CD4-positive, alpha-beta memory T cell (primary cell): ENCODE measurements at regions not wholly inside any gene's neighbourhood (a gene's known extent, or its start where the extent isn't known, plus 50 kb on each side); places are given as distances from the start of the nearest gene placed in this dataset.
A peak's percentile ranks its signal among the peaks of the same experiment; 100 is the strongest.

Source experiments
- CTCF ChIA-PET: fragments of 350-600 bp; sonication (Branson Sonifier 250); formaldehyde crosslinking; loops from one replicate; lab custom pipeline; 2021; ENCODE audit warnings: inconsistent platforms; ENCODE audit not compliant: partially characterized antibody; lab: Charles Lee
- POLR2A ChIA-PET: fragments of 350-600 bp; sonication (Branson Sonifier 250); formaldehyde crosslinking; loops from one replicate; lab custom pipeline; 2021; ENCODE audit not compliant: partially characterized antibody; lab: Charles Lee
- DNase-seq, 5 donors: peaks; one replicate each; pipeline versions ENCODE4 v3.0.0 to v3.0.0-alpha.2; 2020 to 2022; ENCODE audit warnings: mixed read lengths in 1 of 5
- H3K27ac ChIP-seq: one replicate; pipeline ENCODE4 v1.7.0; 2013; ENCODE audit warnings: low read depth, low read length
- H3K27me3 ChIP-seq: 2 replicates; pipeline ENCODE4 v1.7.0; 2013; ENCODE audit warnings: mild to moderate bottlenecking, low read length, moderate library complexity; ENCODE audit not compliant: insufficient read depth
- H3K36me3 ChIP-seq: 2 replicates; pipeline ENCODE4 v1.7.0; 2013; ENCODE audit warnings: mild to moderate bottlenecking, low read length, moderate library complexity; ENCODE audit not compliant: insufficient read depth
- H3K4me1 ChIP-seq: 2 replicates; pipeline ENCODE4 v1.7.0; 2013; ENCODE audit warnings: mild to moderate bottlenecking, low read length, moderate library complexity; ENCODE audit not compliant: insufficient read depth
- H3K4me3 ChIP-seq, 2 donors: one replicate each; pipeline ENCODE4 v1.7.0; 2013; ENCODE audit warnings: low read length in 2 of 2, mild to moderate bottlenecking in 1 of 2
- H3K9me3 ChIP-seq, 2 donors: one replicate each; pipeline ENCODE4 v1.7.0; 2013; ENCODE audit warnings: low read length in 2 of 2, control low read depth in 1 of 2; ENCODE audit not compliant: control insufficient read depth in 1 of 2
- H3K27ac Mint-ChIP-seq, 7 donors: one replicate each; pipeline ENCODE4 v1.8.0; 2020 to 2021; ENCODE audit warnings: mixed read lengths in 7 of 7, mild to moderate bottlenecking in 6 of 7, inconsistent platforms in 3 of 7, moderate library complexity in 3 of 7
- H3K27me3 Mint-ChIP-seq, 2 donors: one replicate each; pipeline ENCODE4 v1.8.0; 2020 to 2021; ENCODE audit warnings: mixed read lengths in 2 of 2
- H3K36me3 Mint-ChIP-seq, 2 donors: one replicate each; pipeline ENCODE4 v1.8.0; 2020 to 2021; ENCODE audit warnings: mixed read lengths in 2 of 2, inconsistent platforms in 1 of 2, mild to moderate bottlenecking in 1 of 2
- H3K4me1 Mint-ChIP-seq, 4 donors: one replicate each; pipeline ENCODE4 v1.8.0; 2020 to 2021; ENCODE audit warnings: mixed read lengths in 4 of 4, mild to moderate bottlenecking in 1 of 4
- H3K4me3 Mint-ChIP-seq, 8 donors: one replicate each; pipeline ENCODE4 v1.8.0; 2020 to 2021; ENCODE audit warnings: mixed read lengths in 8 of 8, mild to moderate bottlenecking in 7 of 8, moderate library complexity in 6 of 8, inconsistent platforms in 3 of 8
- H3K9me3 Mint-ChIP-seq, 8 donors: one replicate each; pipeline ENCODE4 v1.8.0; 2020 to 2021; ENCODE audit warnings: mixed read lengths in 8 of 8, mild to moderate bottlenecking in 5 of 8, inconsistent platforms in 3 of 8, moderate library complexity in 1 of 8
- intact Hi-C: fragments of 100-400 bp; cut with micrococcal nuclease; formaldehyde crosslinking; loops from one replicate; pipeline ENCODE4 v1.15.1; 2023

DNA sequence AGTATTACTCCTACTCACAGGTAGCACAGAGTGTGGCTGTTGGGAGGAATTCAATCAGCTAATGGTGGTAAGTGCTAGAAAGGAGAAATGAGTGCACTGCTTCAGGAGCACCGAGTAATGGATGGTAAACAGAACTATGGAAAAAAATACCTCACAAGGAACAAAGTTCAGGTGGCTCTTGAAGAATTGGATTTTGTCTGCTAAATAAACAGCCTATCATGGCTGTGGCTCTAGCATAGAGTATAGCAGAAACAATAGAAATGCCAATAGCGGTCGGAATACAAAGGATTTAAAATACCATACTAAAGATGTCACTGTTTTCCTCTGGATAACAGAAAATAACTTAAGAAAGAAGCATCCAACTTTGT lies 482.5 kb downstream of the NUP35 start:
- no peak overlapping the region for H3K4me3 Mint-ChIP-seq
- intact Hi-C loops: no loop called here

DNA sequence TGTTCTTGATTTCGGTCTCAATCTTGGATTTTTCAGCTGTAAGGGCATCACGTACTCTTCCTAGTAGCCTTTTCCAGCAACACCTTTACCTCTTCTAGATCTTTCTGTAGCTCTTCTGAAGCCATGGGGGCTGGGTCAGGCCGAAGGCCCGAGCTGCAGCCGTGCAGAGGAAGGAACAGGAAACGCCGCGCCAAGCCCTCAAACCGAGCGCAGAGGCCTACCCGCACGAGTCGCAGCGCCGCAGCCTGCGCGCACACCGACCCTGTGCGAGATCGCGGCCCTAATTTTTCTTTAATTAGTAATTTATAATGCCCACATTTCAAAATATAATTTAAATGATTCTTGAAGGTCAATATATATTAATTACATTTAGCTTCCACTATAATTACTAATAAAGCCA lies 483.8 kb downstream of the NUP35 start:
- DNase-seq: no peak
- Mint-ChIP-seq H3K27ac (no peak overlapping the region), H3K36me3 (no peaks in the 10 kb centered on the region), H3K4me1 (no peaks in the 10 kb centered on the region), H3K9me3 (peaks cover 0 to 8% (median 3%) of the 10 kb centered on the region in 8 donors), H3K4me3 (no peak overlapping the region), H3K27me3 (no peaks in the 10 kb centered on the region)
- CTCF ChIA-PET: no interaction called here
- H3K27ac ChIP-seq: no peak overlapping the region
- H3K4me3 ChIP-seq: no peak overlapping the region
- no peaks in the 10 kb centered on the region for H3K4me1 ChIP-seq
- intact Hi-C loops: no loop called here
- H3K9me3 ChIP-seq: no peaks in the 10 kb centered on the region
- H3K27me3 ChIP-seq: no peaks in the 10 kb centered on the region
- H3K36me3 ChIP-seq: no peaks in the 10 kb centered on the region
- POLR2A ChIA-PET: no interaction called here

More for the DNA sequence above, 482.5 kb downstream of the NUP35 start:
- Histone ChIP-seq H3K9me3 (no peaks in the 10 kb centered on the region), H3K36me3 (no peaks in the 10 kb centered on the region), H3K4me1 (no peaks in the 10 kb centered on the region), H3K27ac (no peak overlapping the region), H3K27me3 (no peaks in the 10 kb centered on the region), H3K4me3 (no peak overlapping the region)
- Mint-ChIP-seq H3K4me1 (no peaks in the 10 kb centered on the region), H3K27me3 (no peaks in the 10 kb centered on the region), H3K9me3 (peaks cover 0 to 8% (median 2%) of the 10 kb centered on the region in 8 donors), H3K36me3 (no peaks in the 10 kb centered on the region), H3K27ac (no peak overlapping the region)
- no peak for DNase-seq
- CTCF ChIA-PET: no interaction called here
- POLR2A ChIA-PET: no interaction called here

DNA sequence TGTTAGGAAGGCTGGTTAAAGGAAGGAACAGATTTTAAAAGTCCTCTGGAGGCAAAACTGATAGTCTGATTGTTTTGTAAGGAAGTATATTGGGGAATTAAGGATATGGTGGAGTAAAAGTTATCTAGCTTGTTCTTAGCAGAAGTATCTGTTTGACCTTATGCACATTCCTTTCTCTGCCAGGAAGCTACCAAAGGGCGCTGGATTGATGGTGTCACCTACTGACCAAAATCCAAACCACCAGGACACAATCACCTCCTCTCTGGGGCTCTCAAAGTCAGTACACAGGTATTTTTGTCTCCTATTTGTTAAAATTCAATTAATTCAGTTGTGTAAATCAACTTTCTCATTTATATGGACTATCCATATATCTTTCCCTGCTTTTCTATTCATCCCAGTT lies 484.5 kb downstream of the NUP35 start:
- H3K4me1 ChIP-seq: no peaks in the 10 kb centered on the region
- peak overlapping the region in 1 of 7 donors; percentile 21 for H3K27ac Mint-ChIP-seq
- H3K4me3 Mint-ChIP-seq: no peak overlapping the region
- H3K36me3 Mint-ChIP-seq: no peaks in the 10 kb centered on the region
- peaks cover 0 to 11% (median 3%) of the 10 kb centered on the region in 8 donors for H3K9me3 Mint-ChIP-seq
- H3K27ac ChIP-seq: no peak overlapping the region
- CTCF ChIA-PET: no interaction called here
- POLR2A ChIA-PET: no interaction called here
- no peak for DNase-seq
- no peaks in the 10 kb centered on the region for H3K36me3 ChIP-seq
- no peaks in the 10 kb centered on the region for H3K27me3 Mint-ChIP-seq
- no peaks in the 10 kb centered on the region for H3K27me3 ChIP-seq
- peaks cover 0 to 3% of the 10 kb centered on the region in 2 donors for H3K9me3 ChIP-seq
- no peaks in the 10 kb centered on the region for H3K4me1 Mint-ChIP-seq
- intact Hi-C loops: no loop called here
- H3K4me3 ChIP-seq: no peak overlapping the region

DNA sequence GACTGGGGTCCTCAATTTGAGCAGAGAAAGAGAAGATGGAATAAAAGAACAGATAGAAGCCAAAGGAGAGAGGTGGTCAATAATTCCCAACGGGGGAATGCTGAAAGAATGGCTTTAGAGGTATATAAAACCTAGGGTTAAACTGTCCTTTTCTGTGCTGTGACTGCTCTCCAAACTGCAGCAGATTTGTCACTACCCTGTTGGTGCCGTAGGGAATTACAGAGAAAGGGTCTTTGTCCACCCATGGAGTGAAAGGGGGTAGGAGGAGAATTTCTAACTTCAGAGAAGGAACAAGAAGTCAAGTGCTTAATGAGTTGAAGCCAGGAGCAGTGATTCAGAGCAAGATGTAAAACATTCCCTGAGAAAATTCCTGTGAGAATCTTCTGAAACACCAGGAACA lies 486.5 kb downstream of the NUP35 start:
- Mint-ChIP-seq H3K27me3 (no peaks in the 10 kb centered on the region), H3K4me1 (no peaks in the 10 kb centered on the region), H3K27ac (no peak overlapping the region), H3K36me3 (no peaks in the 10 kb centered on the region), H3K9me3 (peaks cover 0 to 9% (median 2%) of the 10 kb centered on the region in 8 donors), H3K4me3 (no peak overlapping the region)
- no peaks in the 10 kb centered on the region for H3K4me1 ChIP-seq
- no peak overlapping the region for H3K27ac ChIP-seq
- peaks cover 0 to 5% of the 10 kb centered on the region in 2 donors for H3K9me3 ChIP-seq
- no peak for DNase-seq
- H3K4me3 ChIP-seq: no peak overlapping the region
- no peaks in the 10 kb centered on the region for H3K36me3 ChIP-seq
- no peaks in the 10 kb centered on the region for H3K27me3 ChIP-seq
- intact Hi-C loops: no loop called here
- ChIA-PET CTCF (no interaction called here), POLR2A (no interaction called here)

GRCh38 chr2:183614799-183615435 lies 490.7 kb downstream of the NUP35 start:
- Histone ChIP-seq H3K4me3 (no peak overlapping the region), H3K4me1 (no peaks in the 10 kb centered on the region), H3K27me3 (no peaks in the 10 kb centered on the region), H3K36me3 (no peaks in the 10 kb centered on the region), H3K9me3 (peaks cover 0 to 5% of the 10 kb centered on the region in 2 donors), H3K27ac (no peak overlapping the region)
- intact Hi-C loops: no loop called here
- no peak for DNase-seq
- H3K27me3 Mint-ChIP-seq: no peaks in the 10 kb centered on the region
- no peak overlapping the region for H3K4me3 Mint-ChIP-seq
- no peak overlapping the region for H3K27ac Mint-ChIP-seq
- ChIA-PET POLR2A (no interaction called here), CTCF (no interaction called here)
- no peaks in the 10 kb centered on the region for H3K36me3 Mint-ChIP-seq
- H3K4me1 Mint-ChIP-seq: no peaks in the 10 kb centered on the region
- peaks cover 2 to 24% (median 12%) of the 10 kb centered on the region in 8 donors for H3K9me3 Mint-ChIP-seq

GRCh38 chr2:183623227-183623626 lies 499.0 kb downstream of the NUP35 start:
- Histone ChIP-seq H3K27me3 (no peaks in the 10 kb centered on the region), H3K4me3 (no peak overlapping the region), H3K9me3 (no peaks in the 10 kb centered on the region), H3K4me1 (no peaks in the 10 kb centered on the region), H3K27ac (no peak overlapping the region), H3K36me3 (no peaks in the 10 kb centered on the region)
- ChIA-PET CTCF (interaction anchor here (0.9 kb wide), 1 partner anchor 10 kb away, joined by 3 read pairs; no protein-coding TSS in a partner anchor), POLR2A (no interaction called here)
- Mint-ChIP-seq H3K4me3 (no peak overlapping the region), H3K36me3 (no peaks in the 10 kb centered on the region), H3K9me3 (peaks cover 2 to 18% (median 11%) of the 10 kb centered on the region in 8 donors), H3K27me3 (no peaks in the 10 kb centered on the region), H3K27ac (no peak overlapping the region), H3K4me1 (no peaks in the 10 kb centered on the region)
- no peak for DNase-seq
- intact Hi-C loops: no loop called here

- no peaks in the 10 kb centered on the region for H3K9me3 ChIP-seq
- H3K27ac ChIP-seq: no peak overlapping the region
- no peaks in the 10 kb centered on the region for H3K4me1 ChIP-seq
- ChIA-PET POLR2A (no interaction called here), CTCF (no interaction called here)
- no peaks in the 10 kb centered on the region for H3K36me3 ChIP-seq
- H3K4me3 Mint-ChIP-seq: no peak overlapping the region
- DNase-seq: no peak
- no peak overlapping the region for H3K27ac Mint-ChIP-seq
- H3K27me3 Mint-ChIP-seq: no peaks in the 10 kb centered on the region
- H3K27me3 ChIP-seq: no peaks in the 10 kb centered on the region
- H3K4me3 ChIP-seq: no peak overlapping the region
- H3K4me1 Mint-ChIP-seq: no peaks in the 10 kb centered on the region
- peaks cover 0 to 7% (median 0%) of the 10 kb centered on the region in 8 donors for H3K9me3 Mint-ChIP-seq
- no peaks in the 10 kb centered on the region for H3K36me3 Mint-ChIP-seq
- intact Hi-C loops: no loop called here
Observed at GRCh38 chr2:183630964-183631363, 506.7 kb downstream of the NUP35 start.
